K562 (cell line): ENCODE measurements at regions not wholly inside any gene's neighbourhood (a gene's known extent, or its start where the extent isn't known, plus 50 kb on each side); places are given as distances from the start of the nearest gene placed in this dataset.

ENCODE experiments used
- ATAC-seq: fragments of 200-7000 bp; cut with Tn5 transposase; 3 replicates; pipeline ENCODE4 v1.9.1; 2020; ENCODE audit warnings: moderate library complexity
- BruUV-seq: library from RNA; stranded (reverse); fragments of 400-500 nt; replicated peaks from 2 replicates; lab custom pipeline; 2021; lab: Mats Ljungman, UMichigan
- CTCF ChIA-PET: fragments of 300-600 bp; formaldehyde crosslinking; extraction: SDS; loops from one replicate; lab custom pipeline; 2021; ENCODE audit warnings: low intra/inter-chr PET ratio; lab: Yijun Ruan, JAX
- POLR2A ChIA-PET: fragments of 300-600, 350-650 bp; sonication (Branson Sonifier 250); formaldehyde crosslinking; extraction: SDS; loops from one replicate; lab custom pipeline; 2021; ENCODE audit warnings: antibody characterized with exemption, inconsistent platforms; lab: Yijun Ruan, JAX
- DNase-seq, 4 experiments: peaks; one replicate each; pipeline versions ENCODE4 v3.0.0 to v3.0.0-alpha.2; 2011 to 2018; ENCODE audit warnings: low spot score in 3 of 4, mixed read lengths in 3 of 4; ENCODE audit errors: extremely low read depth in 1 of 4
- FAIRE-seq: peaks from 2 replicates; lab custom pipeline; 2011; peaks lifted over from hg19 to GRCh38; lab: Jason Lieb, UNC
- H2AFZ ChIP-seq: 2 replicates; pipeline ENCODE4 v1.6.0; 2011; ENCODE audit warnings: low read depth, low read length, control low read depth, inconsistent platforms
- H3K27ac ChIP-seq: fragments of 200-600 bp; 3 replicates; pipeline ENCODE4 v1.8.0; 2011; ENCODE audit warnings: low read depth, mild to moderate bottlenecking, control low read depth, inconsistent platforms, low read length, moderate library complexity, mixed read lengths; ENCODE audit errors: extremely low read depth
- H3K27me3 ChIP-seq, 2 experiments: fragments of 300-600 bp in 1 of 2; 2 replicates in 1 of 2; 3 replicates in 1 of 2; pipeline versions ENCODE4 v1.6.0 to v1.8.0; 2011; ENCODE audit warnings: inconsistent platforms in 2 of 2, low read length in 2 of 2, mild to moderate bottlenecking in 1 of 2, mixed read lengths in 1 of 2, moderate library complexity in 1 of 2; ENCODE audit not compliant: control insufficient read depth in 2 of 2, insufficient read depth in 2 of 2
- H3K36me3 ChIP-seq: fragments of 300-600 bp; 3 replicates; pipeline ENCODE4 v1.8.0; 2011; ENCODE audit warnings: mild to moderate bottlenecking, low read length, inconsistent platforms; ENCODE audit not compliant: control insufficient read depth, insufficient read depth
- H3K4me1 ChIP-seq, 2 experiments: fragments of 200-600 bp in 1 of 2; replicated peaks in 1 of 2; 2 replicates in 1 of 2; 3 replicates in 1 of 2; pipeline versions ENCODE4 v1.5.1 to v1.8.0; 2011; ENCODE audit warnings: inconsistent platforms in 2 of 2, low read length in 2 of 2, mild to moderate bottlenecking in 1 of 2, mixed read lengths in 1 of 2, moderate library complexity in 1 of 2; ENCODE audit not compliant: control insufficient read depth in 2 of 2, insufficient read depth in 2 of 2
- H3K4me2 ChIP-seq: 2 replicates; pipeline ENCODE4 v1.6.1; 2011; ENCODE audit warnings: low read length, control low read depth, inconsistent platforms, mixed read lengths; ENCODE audit not compliant: insufficient read depth
- H3K4me3 ChIP-seq: fragments of 200-600 bp; sonication (generic), shearing (Covaris generic); 2 replicates; pipeline ENCODE4 v1.5.1; 2016; ENCODE audit warnings: control low read depth, inconsistent platforms
- H3K79me2 ChIP-seq: fragments of 200-600 bp; 3 replicates; pipeline ENCODE4 v1.8.0; 2011; ENCODE audit warnings: low read length, inconsistent platforms; ENCODE audit not compliant: control insufficient read depth, insufficient read depth
- H3K9ac ChIP-seq, 2 experiments: 2 replicates each; pipeline versions ENCODE4 v1.6.0 to v1.6.1; 2011; ENCODE audit warnings: low read depth in 2 of 2, low read length in 2 of 2, control low read depth in 1 of 2, inconsistent platforms in 1 of 2, mild to moderate bottlenecking in 1 of 2, mixed read lengths in 1 of 2; ENCODE audit not compliant: insufficient read depth in 1 of 2
- H3K9me1 ChIP-seq: one replicate; pipeline ENCODE4 v1.6.0; 2011; ENCODE audit warnings: inconsistent platforms, mild to moderate bottlenecking, low read length, moderate library complexity; ENCODE audit not compliant: control insufficient read depth, insufficient read depth
- H3K9me3 ChIP-seq: replicated peaks from 2 replicates; pipeline ENCODE4 v1.5.1; 2011; ENCODE audit warnings: low read depth, low read length, inconsistent platforms; ENCODE audit not compliant: control insufficient read depth, insufficient read depth
- H4K20me1 ChIP-seq: replicated peaks from 2 replicates; pipeline ENCODE4 v1.6.1; 2011; ENCODE audit warnings: low read length, inconsistent platforms, mixed read lengths; ENCODE audit not compliant: control insufficient read depth, insufficient read depth
- ASH1L ChIP-seq: fragments of 450-650 bp; IDR thresholded peaks from 2 replicates; pipeline ENCODE4 v1.6.1; 2018; ENCODE audit warnings: borderline replicate concordance, mild to moderate bottlenecking, low read depth; ENCODE audit not compliant: partially characterized antibody
- BCL6 ChIP-seq: fragments of 250-450 bp; sonication (Bioruptor Pico); IDR thresholded peaks from 2 replicates; pipeline ENCODE4 v1.4.0; 2020
- EP300 ChIP-seq: IDR thresholded peaks from 2 replicates; pipeline ENCODE4 v1.6.1; 2012; ENCODE audit warnings: low read length, improper control_type of control experiment
- MED1 ChIP-seq: sonication (generic); formaldehyde crosslinking; IDR thresholded peaks from 2 replicates; pipeline ENCODE4 v1.8.1; 2023; ENCODE audit warnings: missing genetic modification reagents, borderline replicate concordance
- MIER1 ChIP-seq: fragments of 450-650 bp; IDR thresholded peaks from 2 replicates; pipeline ENCODE4 v1.6.1; 2016; ENCODE audit warnings: antibody characterized with exemption, mild to moderate bottlenecking, low read depth
- RBBP5 ChIP-seq: fragments of 200-600 bp; sonication (generic); IDR thresholded peaks from 2 replicates; pipeline ENCODE4 v1.6.1; 2012; ENCODE audit warnings: borderline replicate concordance, mild to moderate bottlenecking, low read length, control low read depth, inconsistent platforms; ENCODE audit not compliant: insufficient read depth, poor library complexity, severe bottlenecking
- SIRT6 ChIP-seq: IDR thresholded peaks from one replicate; pipeline ENCODE4 v1.6.1; 2012; ENCODE audit warnings: low read depth, mild to moderate bottlenecking, control low read depth, inconsistent platforms, low read length, moderate library complexity
- SMAD3 ChIP-seq: fragments of 450-650 bp; formaldehyde crosslinking; conservative IDR thresholded peaks from 2 replicates; pipeline ENCODE4 v1.4.0; 2020; ENCODE audit warnings: mild to moderate bottlenecking
- SRF ChIP-seq, 2 experiments: fragments of 250-450, 450-650 bp in 1 of 2; sonication (Bioruptor Pico) in 1 of 2; sonication (generic) in 1 of 2; formaldehyde crosslinking; IDR thresholded peaks; 2 replicates each; pipeline versions ENCODE4 v1.5.0 to v1.5.1; 2020 to 2022; ENCODE audit warnings: mild to moderate bottlenecking in 1 of 2, missing genetic modification reagents in 1 of 2
- THRAP3 ChIP-seq: fragments of 450-650 bp; IDR thresholded peaks from 2 replicates; pipeline ENCODE4 v1.6.1; 2016; ENCODE audit warnings: mild to moderate bottlenecking, inconsistent platforms, borderline replicate concordance
- ZNF347 ChIP-seq: fragments of 450-650 bp; formaldehyde crosslinking; IDR thresholded peaks from 2 replicates; pipeline ENCODE4 v1.4.0; 2020; ENCODE audit warnings: low read depth, mild to moderate bottlenecking, moderate library complexity
- WGBS: fragments of 100-300 bp; shearing (Covaris generic); methylation state at CpG from one replicate; pipeline ENCODE4 v1.1.6; 2016; ENCODE audit warnings: low coverage, mixed read lengths; ENCODE audit not compliant: insufficient coverage; ENCODE audit errors: missing lambda C conversion rate; 5-methylcytosine and 5-hydroxymethylcytosine counted together
- in situ Hi-C: fragments of 300-500 bp; cut with MboI; formaldehyde crosslinking; loops from 4 replicates; pipeline ENCODE4 v1.15.0; 2018; ENCODE audit warnings: inconsistent platforms, mixed read lengths
- intact Hi-C: fragments of 100-400 bp; cut with micrococcal nuclease; formaldehyde crosslinking; loops from 2 replicates; pipeline ENCODE4 v1.14.2; 2022
- TF ChIP-seq, protein P1 (sequence below): fragments of 250-450 bp; sonication (Bioruptor Pico); IDR thresholded peaks from 2 replicates; pipeline ENCODE4 v1.4.0; 2020; ENCODE audit warnings: borderline replicate concordance
- TF ChIP-seq, protein P2 (sequence below), 3 experiments: IDR thresholded peaks in 2 of 3; conservative IDR thresholded peaks in 1 of 3; 2 replicates each; pipeline ENCODE4 v1.5.1; 2011 to 2012; ENCODE audit warnings: low read length in 3 of 3, mild to moderate bottlenecking in 3 of 3, control low read depth in 2 of 3, improper control_type of control experiment in 1 of 3, inconsistent platforms in 1 of 3, low read depth in 1 of 3, mixed read lengths in 1 of 3, moderate library complexity in 1 of 3; ENCODE audit not compliant: insufficient read depth in 2 of 3

DNA sequence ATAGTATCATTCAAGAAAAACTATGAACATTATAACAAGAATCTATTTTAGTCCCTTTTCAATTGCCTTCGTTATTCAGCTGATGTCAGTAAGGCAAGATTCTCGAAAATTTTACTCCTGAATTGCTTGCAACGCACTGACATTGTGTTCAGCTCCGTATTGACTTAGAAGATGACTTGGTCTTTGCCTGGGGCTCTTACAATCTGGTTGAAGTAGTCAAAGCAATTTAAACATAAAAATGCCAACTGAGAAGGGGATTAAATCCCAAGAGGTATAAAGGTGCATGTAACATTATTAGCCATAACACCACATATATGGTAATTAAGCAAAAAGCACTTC is 507.1 kb downstream of the CENPC start:
- no peak overlapping the region for H3K4me3 ChIP-seq
- ATAC-seq, result no peak
- intact Hi-C loops, result no loop called here
- CTCF ChIA-PET, result no interaction called here
- FAIRE-seq, result no peak
- H3K4me2 ChIP-seq, result no peak overlapping the region
- no peak overlapping the region for H2AFZ ChIP-seq
- no peaks in the 10 kb centered on the region; the same call in 1 of the 2 replicates for H3K9me3 ChIP-seq
- no peak for DNase-seq
- WGBS, result 0% methylated on average over 4 of the region's 4 CpGs
- H3K9me1 ChIP-seq, result no peaks in the 10 kb centered on the region
- TF ChIP-seq THRAP3, result no peak
- TF ChIP-seq BCL6, result no peak
- no peak for TF ChIP-seq SMAD3
- H3K36me3 ChIP-seq, result no peaks in the 10 kb centered on the region
- POLR2A ChIA-PET, result no interaction called here
- no peaks in the 10 kb centered on the region for H3K79me2 ChIP-seq
- no peaks in the 10 kb centered on the region for H3K27me3 ChIP-seq
- in situ Hi-C loops, result no loop called here
- no peaks in the 10 kb centered on the region for H3K4me1 ChIP-seq
- BruUV-seq, result no TSS peak
- no peak overlapping the region for H3K9ac ChIP-seq
- no peaks in the 10 kb centered on the region for H4K20me1 ChIP-seq
- no peak overlapping the region for H3K27ac ChIP-seq

GRCh38 chr4:67037504-67038227 is 507.6 kb downstream of the CENPC start:
- POLR2A ChIA-PET, result no interaction called here
- Histone ChIP-seq H3K4me3 (no peak overlapping the region), H3K4me1 (no peaks in the 10 kb centered on the region), H3K9me1 (no peaks in the 10 kb centered on the region), H3K4me2 (no peak overlapping the region), H4K20me1 (no peaks in the 10 kb centered on the region), H2AFZ (no peak overlapping the region), H3K27ac (no peak overlapping the region), H3K9me3 (no peaks in the 10 kb centered on the region; the same call in 1 of the 2 replicates), H3K27me3 (no peaks in the 10 kb centered on the region), H3K79me2 (no peaks in the 10 kb centered on the region), H3K36me3 (no peaks in the 10 kb centered on the region), H3K9ac (no peak overlapping the region)
- FAIRE-seq, result no peak
- CTCF ChIA-PET, result no interaction called here
- in situ Hi-C loops, result no loop called here
- BruUV-seq, result no TSS peak
- no peak for ATAC-seq
- intact Hi-C loops, result no loop called here
- DNase-seq, result no peak
- TF ChIP-seq RBBP5, result no peak
- TF ChIP-seq SRF (CRISPR knock-in tag; IDR thresholded peaks at IDR 0.05), result no peak
- TF ChIP-seq EP300, result no peak
- TF ChIP-seq SIRT6, result no peak
- no peak for TF ChIP-seq MED1 (CRISPR knock-in tag)
- TF ChIP-seq ASH1L, result no peak
- TF ChIP-seq MIER1, result no peak
- TF ChIP-seq, protein P1, sequence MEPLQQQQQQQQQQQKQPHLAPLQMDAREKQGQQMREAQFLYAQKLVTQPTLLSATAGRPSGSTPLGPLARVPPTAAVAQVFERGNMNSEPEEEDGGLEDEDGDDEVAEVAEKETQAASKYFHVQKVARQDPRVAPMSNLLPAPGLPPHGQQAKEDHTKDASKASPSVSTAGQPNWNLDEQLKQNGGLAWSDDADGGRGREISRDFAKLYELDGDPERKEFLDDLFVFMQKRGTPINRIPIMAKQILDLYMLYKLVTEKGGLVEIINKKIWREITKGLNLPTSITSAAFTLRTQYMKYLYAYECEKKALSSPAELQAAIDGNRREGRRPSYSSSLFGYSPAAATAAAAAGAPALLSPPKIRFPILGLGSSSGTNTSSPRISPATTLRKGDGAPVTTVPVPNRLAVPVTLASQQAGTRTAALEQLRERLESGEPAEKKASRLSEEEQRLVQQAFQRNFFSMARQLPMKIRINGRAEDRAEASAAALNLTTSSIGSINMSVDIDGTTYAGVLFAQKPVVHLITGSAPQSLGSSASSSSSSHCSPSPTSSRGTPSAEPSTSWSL, result no peak
- TF ChIP-seq, protein P2, sequence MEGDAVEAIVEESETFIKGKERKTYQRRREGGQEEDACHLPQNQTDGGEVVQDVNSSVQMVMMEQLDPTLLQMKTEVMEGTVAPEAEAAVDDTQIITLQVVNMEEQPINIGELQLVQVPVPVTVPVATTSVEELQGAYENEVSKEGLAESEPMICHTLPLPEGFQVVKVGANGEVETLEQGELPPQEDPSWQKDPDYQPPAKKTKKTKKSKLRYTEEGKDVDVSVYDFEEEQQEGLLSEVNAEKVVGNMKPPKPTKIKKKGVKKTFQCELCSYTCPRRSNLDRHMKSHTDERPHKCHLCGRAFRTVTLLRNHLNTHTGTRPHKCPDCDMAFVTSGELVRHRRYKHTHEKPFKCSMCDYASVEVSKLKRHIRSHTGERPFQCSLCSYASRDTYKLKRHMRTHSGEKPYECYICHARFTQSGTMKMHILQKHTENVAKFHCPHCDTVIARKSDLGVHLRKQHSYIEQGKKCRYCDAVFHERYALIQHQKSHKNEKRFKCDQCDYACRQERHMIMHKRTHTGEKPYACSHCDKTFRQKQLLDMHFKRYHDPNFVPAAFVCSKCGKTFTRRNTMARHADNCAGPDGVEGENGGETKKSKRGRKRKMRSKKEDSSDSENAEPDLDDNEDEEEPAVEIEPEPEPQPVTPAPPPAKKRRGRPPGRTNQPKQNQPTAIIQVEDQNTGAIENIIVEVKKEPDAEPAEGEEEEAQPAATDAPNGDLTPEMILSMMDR (IDR thresholded peaks at IDR 0.05 in 2 of 3, conservative IDR thresholded peaks at IDR 0.05 in 1 of 3; ENCODE audit: insufficient read depth in 2 of 3, low read depth in 1 of 3, low read length in 3 of 3), result no peak
- no peak for TF ChIP-seq ZNF347 (CRISPR knock-in tag)
